ENCODE measurements at regions not wholly inside any gene's neighbourhood (a gene's known extent, or its start where the extent isn't known, plus 50 kb on each side); places are given as distances from the start of the nearest gene placed in this dataset.
A peak's percentile ranks its signal among the peaks of the same experiment; 100 is the strongest.
"Not testable (repeated sequence)": the region's sequence is repeated elsewhere in the genome, so short reads cannot be mapped to it uniquely, and the experiment has no call there.

DNA sequence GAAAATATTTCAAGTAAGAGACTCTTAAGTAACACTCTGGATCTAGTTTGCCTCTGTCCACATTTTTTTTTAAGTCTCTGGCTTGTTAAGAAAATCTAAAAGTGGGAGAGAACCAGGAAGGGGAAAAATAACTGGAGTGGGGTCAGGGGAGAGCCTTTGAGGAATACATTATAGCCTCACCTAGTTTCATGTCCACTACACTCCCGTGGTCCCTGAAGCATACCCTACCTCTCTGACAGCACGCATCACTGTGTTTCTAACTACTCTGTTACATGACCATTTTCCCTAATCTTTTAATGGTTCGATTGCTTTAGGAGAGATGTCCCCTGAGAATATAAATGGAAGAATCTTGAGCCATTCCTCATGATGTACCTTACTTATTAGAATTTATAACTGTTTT lies 318.3 kb downstream of the TMEM167A start:
- DNase-seq: no peak

DNA sequence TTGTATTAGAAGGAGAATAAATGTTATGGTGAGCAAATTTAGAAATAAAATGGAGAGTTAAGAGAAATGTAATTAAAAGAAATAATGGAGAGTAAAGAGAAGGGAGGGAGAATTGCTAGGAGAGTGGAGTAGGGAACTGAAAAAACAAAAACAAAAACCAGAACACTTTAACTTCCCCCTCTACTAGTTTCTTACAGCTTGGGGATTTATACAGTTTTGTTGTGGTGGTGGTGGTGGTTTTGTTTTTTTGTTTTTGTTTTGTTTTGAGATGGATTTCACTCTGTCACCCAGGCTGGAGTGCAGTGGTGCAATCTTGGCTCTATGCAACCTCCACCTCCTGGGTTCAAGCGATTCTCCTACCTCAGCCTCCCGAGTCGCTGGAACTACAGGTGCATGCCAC lies 322.4 kb downstream of the TMEM167A start:
- no peak for DNase-seq

DNA sequence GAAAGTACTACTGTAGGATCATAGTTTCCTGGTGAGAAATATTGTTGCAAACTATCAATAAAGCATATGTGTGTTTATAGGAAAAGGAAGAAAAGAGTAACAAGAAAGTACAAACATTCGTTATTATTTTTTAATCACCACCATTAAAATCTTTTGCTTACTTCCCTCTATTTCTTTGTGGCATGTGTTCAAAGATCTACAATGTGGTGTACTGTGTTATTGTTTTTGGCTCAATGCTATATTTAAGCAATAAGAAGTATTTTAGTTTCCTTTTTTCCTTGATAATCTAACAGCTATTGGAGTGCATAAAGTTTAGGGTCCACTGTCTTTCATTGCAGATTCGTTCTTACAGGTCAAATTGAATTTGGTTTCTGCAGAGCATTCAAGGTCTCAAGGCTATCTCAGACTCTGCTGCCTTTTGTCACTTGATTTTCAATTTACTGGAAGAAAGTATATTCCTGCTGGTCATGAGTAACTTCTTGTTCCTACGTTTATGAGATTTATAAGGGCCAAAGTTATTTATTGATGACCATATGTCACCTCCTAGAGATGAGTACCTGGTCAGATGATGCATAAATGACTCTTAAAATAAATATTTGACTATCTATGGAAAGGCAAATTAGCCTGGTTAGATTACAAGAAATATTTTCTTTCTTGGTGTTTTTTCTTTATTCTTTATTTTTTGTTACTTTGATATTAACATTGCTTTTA lies 323.0 kb downstream of the TMEM167A start:
- no peak for DNase-seq

DNA sequence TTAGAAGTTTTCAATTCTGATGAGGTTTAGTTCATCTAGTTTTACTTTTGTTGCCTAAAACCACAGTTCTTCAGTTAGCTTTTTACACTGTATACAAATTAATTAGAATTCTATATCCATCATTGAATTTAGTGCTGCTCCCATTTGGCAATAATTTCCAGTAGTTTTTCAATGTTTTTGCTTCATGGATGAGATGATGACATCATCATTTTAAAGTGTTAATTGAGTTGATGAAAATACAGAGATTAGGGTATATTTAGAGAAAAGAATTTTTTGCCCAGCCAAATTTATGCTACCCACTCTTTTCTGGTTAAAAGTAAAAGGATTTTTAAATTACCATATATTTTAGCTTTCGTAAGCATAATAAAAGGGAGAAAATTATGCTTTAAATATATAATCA lies 323.8 kb downstream of the TMEM167A start:
- no peak for DNase-seq

DNA sequence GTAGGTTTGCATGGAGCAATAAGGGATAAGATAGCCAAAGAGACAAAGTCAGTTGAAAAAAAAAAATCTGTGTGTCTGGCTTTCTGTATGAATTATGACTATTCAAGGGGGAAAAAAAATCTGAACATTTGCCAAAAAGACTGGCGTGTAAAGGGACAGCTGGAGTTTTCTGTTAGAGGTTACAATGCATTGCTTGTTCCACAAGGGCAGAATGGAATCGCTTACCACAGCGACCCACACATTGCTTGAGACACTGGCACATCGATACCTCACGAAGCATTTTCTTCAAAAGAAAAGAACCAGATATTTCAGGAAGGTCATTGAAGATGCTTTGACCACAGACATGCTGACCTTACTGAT lies 327.8 kb downstream of the TMEM167A start:
- peak; percentile 71 to 88 (median 73) for DNase-seq

DNA sequence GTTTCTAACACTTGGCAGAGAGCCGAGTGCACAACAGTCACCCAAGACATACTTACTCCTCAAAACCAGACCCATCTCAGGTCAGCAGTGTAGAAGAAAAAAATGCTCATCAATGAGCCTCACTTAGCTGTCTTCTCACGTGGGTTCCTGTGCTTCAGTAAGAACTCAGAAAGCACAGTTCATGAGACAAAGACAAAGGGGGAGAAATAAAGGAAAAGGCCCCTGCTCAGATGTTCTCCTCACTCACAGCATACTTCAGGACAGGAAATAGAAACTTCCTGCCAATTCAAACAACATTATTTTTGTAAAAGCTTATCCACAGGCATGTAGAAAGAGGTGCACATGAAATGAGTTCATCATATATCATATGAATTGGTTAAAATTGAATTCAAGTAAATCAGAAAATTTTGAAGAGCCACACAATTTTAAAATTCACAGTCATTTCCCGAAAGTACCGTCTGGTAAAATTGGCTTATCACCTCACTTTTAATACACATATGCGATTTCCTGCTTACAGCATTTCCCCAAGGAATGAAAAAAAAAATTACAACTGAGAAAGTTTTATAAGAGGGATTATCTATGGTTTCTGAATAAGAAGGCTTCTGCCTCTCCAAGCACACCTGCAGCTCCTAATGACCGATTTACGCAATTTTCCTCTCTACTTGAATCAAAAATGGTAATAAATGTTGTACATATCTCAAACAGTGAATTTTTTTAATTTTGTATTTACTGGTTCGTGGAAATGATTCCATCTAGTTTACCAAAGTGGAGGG lies 328.3 kb downstream of the TMEM167A start:
- peak; percentile 25 to 84 (median 56) for DNase-seq

DNA sequence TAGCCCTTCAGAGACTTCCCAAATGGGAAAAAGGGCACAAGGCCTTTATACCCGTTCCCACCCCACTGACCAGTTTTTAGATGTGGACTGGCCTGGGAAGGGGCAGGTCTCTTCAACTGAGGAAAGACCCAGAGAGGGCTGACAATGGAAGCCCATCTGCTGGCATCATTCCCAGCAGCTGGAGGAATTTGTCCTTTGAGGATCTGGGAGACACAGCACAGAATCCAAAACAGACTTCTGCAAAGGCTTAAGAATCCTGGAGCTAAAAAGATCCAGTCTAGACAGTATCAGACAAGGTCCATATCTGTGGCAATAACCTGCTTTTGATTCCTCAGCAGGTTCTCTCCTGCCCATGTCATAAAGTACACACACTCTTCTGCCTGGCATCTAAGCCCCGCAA lies 329.2 kb downstream of the TMEM167A start:
- peak in 2 of 3 donors; percentile 23 to 57 for DNase-seq

DNA sequence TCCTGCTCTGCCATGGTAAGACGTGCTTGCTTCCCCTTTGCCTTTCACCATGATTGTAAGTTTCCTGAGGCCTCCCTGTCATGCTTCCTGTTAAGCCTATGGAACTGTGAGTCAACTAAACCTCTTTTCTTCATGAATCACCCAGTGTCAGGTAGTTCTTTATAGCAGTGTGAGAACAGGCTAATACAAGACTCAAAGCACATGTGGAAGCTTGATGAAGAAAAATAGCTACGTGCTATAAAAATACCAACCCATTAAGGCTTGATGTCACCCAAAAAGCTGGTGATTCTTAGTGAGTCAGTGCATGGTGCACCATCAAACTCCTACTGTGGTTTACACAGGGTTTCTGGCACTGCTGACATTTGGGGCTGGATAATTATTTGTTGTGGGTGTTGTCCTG lies 332.2 kb downstream of the TMEM167A start:
- no peak for DNase-seq

DNA sequence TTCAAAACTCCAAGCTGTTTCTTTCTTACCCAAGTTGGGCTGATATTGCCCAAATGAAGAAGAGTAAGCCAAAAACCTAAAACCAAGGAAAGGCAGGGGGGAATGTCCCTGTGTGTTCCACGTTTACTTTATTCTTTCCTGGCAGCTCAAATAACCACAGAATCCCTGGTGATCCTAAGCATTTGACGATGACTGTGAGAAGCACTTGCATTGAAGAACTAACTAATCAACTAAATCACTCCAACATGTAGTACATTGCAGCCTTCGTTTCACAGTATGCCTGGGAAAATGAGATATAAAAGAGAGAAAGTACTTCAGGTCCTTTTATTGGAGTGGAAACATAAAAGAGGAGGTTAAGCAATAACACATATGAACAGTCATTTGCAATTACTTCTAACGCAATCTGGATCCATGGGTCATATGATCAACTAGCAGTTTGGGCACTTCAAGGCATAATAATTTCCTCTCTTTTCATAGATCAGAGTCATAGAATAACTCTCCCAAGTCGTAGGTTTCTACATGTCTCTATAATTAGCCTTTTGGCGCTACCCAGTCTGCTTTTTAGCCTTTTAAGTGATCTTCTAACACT lies 338.4 kb downstream of the TMEM167A start:
- DNase-seq: no peak

DNA sequence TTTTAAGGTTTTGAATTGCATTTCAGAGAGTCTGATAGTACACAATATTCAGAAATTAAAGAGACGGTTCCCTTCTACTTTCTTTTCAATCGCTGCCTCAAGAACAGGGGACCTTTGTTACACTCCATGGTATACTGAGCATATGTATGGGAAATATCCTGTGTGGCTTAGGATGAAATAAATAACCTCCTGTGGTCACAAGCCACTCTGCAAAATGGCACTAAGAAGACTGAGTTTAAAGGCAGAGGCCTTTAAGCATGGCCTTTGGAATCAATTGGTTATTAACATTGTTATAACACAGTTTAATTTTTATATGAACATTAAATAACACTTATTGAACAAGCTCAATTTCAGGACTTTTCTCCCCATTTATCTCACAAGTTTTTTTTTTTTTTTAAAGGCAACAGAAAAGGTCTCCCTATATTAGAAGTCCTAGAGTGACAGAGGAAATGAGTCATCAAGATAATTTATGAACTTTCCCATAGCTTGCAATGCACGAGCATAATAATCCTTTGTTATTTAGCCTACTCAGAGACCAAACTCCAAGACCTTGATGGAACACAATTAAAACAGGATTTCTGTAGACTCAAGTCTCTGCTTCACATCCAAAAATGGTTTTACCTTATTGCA lies 341.9 kb downstream of the TMEM167A start:
- no peak for DNase-seq

DNA sequence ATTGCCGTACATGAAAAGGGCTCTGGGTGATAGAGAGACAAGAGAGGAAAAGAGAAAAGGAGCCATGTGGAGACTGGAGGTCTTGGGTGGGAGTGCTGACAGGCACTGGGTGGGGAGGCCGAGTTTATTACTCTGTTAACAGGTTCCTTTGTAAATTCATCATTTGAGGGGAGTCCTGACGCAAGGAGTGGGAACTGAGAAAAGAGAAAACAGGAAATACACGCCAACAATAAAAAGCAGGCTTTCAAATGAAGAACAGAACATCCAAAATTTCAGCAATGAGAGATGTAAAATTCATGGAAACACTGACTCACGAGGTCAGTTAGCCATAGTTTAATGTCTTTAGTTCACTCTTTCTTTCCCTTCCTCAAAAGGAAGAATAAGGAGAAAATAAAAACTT lies 342.8 kb downstream of the TMEM167A start:
- peak; percentile 51 to 73 (median 53) for DNase-seq

DNA sequence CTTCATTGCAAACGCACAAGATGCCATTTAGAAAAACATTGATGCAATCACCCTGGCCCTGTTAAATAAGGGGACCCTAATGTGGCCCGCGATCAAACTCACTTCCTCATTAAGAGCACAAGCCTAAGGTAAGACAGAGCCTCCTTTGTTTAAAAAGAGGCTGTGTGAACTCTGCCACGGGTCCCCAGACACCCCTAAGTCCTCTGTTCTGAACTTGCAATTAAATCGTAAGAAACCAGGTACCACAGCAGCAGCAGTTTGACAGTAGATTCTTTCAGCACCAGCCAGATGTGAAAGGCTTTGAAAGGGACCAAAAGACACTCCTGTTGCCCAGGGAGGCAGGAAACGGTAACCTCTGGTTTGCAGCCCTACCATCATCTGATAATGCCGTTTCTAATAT lies 346.3 kb downstream of the TMEM167A start:
- no peak for DNase-seq

DNA sequence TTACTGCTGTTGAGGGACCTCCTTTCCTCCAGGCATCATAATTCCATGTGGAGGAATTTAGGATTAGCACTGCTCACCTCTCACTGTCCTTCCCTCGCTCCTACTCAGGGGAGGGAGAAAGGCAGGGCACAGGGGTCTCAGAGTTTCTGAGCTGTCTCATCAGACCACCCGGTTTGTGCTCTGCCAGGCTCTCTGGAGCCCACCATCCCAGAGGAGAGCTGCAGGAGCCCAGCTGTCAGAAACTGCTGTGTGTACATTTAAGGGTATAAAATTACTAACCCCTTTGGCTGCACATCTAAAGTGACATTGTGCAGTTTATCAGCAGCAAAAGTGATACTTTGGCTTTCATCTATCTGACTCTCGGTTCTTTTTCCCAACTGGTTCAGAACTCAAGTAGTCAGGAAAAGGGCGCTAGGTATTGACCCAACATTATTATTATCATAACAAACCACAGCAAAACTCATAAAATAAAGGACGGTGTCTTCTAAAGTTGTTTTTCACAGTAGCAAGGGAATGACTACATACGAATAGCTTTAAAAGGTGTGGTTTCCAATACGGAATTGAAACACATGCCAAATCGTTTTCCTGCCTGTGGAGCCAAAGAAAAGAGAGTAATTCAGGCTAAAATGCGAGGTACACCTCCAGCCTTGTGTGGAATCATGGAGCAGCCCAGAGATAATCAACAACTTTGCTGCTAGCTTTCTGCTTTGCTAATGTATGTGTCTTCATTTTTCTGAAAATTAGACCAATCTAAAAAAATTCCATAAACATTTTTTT lies 348.1 kb downstream of the TMEM167A start:
- DNase-seq: peak in 1 of 3 donors; percentile 41

DNA sequence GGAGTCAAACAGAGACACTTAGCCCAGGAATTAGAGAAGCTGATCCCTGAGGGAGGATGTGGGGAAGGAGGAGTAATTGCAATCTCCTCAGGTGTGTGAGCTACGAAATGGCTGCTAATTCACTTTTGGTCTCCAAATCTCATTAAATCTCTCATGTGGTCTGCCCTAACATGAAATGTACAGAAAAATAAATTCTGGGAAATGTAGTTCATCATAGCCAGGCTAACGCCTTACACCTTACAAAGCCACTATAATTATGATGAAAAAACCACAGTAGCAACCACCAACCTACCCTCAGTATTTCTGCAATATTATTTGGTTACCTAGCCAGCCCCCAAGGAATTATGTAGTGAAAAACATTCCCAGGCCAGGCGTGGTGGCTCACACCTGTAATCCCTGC lies 354.0 kb downstream of the TMEM167A start:
- DNase-seq: no peak

DNA sequence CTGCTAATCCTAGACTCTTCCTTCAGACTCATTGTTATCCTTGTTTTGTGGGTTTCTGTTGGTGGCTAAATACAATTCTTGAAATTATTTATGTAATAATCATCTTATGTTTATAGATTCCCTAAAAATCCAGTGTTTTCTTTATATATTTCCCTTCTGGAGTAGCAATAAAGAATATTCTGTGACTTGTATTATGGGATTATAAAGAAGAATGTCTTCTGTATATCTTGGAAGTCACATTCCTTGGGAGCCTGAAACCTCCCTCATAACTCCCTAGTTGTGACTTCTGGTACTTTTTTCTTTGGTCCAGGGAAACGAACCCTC lies 356.1 kb downstream of the TMEM167A start:
- no peak for DNase-seq

DNA sequence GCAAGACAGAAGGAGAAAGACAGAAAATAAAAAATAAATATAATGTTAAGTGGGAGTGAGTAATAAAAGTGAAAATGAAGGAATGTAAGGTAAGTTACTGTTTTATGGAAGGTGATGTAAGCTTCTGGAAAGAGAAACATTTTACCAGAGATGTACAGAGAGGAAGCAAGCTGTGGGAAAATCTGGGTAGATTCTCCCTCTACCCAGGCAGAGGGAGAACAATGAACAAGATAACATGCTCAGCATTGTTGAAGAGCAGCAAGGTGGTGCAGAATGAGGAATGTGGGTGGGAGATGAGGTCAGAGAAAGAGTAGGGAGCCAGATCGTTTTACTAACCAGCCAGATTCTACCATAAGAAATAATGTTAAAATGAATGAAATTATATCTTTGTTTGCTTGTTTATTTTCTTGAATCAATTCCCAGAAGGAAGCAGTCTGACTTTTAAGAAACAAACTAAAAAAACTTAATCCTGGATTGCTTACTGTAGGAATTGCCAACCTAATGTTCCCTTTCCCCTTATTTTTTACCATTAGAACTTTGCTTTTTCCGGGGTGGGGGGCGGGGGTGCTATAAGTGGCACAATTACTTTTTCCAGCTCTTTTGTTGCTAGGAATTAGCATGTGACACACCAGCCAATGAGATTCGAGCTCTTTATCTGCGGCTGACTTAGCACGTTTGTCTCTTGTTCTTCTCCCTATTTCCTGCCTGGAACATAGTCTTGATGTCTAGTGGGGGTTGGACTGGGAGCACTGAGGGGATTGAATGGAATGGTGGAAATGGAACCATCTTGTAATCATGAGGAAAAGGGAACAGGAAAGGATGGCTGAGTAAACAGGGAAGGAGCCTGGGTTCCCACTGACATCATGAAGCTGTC lies 356.7 kb downstream of the TMEM167A start:
- no peak for DNase-seq

DNA sequence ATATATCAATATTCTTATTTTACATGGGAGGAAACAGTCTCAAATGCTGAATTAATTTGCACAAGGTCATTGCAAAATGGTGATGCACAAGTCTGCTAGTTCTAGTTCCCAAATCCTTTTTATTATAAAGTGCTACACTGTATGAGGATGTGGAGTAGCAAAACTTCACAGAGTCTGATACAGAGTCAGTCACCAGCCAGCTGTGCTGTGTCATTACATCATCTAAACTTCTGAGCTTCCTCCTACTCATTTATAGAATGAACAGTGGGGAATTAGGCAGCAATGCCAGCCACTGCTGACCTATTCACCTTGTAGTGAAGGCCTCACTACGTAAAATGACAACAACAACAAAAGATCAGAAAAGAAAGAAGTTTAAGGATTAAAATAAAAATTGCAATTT lies 357.8 kb downstream of the TMEM167A start:
- peak in 1 of 3 donors; percentile 54 for DNase-seq

DNA sequence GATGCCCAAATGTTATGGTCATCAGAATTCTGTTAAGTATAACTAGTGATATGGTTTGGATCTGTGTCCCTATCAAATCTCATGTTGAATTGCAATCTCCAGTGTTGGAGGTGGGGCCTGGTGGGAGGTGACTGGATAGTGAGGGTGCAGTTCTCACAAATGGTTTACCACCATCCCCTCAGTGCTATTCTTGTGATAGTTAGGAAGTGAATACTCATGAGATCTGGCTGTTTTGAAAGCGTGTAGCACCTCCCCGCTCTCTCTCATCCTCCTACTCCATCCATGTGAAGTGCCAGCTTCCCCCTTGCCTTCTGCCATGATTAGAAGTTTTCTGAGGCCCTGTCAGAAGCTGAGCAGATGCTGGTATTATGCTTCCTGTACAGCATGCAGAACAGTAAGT lies 359.5 kb downstream of the TMEM167A start:
- DNase-seq: no peak

DNA sequence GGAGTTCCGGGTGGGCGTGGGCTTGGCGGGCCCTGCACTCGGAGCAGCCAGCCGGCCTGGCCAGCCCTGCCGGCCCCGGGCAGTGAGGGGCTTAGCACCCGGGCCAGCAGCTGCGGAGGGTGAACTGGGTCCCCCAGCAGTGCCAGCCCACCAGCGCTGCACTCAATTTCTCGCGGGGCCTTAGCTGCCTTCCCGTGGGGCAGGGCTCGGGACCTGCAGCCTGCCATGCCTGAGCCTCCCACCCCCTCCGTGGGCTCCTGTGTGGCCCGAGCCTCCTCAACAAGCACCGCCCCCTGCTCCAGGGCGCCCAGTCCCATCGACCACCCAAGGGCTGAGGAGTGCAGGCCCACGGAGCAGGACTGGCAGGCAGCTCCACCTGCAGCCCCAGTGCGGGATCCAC lies 362.5 kb downstream of the TMEM167A start:
- DNase-seq: not testable (repeated sequence)

DNA sequence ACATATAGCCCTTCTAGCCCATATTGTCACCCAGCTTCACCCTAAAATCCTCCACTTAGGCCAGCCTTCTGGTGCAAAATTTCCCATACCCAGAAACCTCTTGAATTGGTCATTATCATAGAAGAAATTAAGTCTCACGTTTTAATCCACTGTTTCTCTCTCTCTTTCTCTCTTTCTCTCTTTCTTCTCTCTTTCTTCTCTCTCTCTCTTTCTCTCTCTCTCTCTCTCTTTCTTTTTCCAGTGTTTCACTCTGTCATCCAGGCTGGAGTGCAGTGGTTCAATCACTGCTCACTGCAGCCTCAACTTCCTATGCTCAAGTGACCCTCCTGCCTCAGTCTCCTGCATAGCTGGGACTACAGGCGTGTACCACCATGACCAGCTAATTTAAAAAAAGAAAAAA lies 363.4 kb downstream of the TMEM167A start:
- DNase-seq: no peak

DNA sequence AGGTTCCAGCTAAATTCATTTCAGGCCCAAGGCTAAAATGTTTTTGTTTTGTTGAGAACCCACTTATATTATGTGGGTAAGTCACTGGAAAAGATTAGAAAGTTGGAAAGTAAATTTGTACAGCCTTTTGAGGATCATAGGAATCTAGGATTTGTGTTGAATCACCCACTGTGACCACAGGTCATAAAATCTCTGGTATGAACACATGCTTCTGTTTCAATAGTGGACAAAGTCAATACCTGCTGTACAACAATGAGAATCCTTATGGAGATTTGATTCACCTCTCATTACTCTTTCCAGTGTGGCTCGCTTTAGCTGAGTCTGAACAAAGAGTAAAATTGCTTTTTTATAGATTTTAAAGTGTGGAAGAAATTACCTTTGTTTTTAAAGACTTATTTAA lies 369.5 kb downstream of the TMEM167A start:
- no peak for DNase-seq
